HG02642 (cell line): ENCODE measurements at regions not wholly inside any gene's neighbourhood (a gene's known extent, or its start where the extent isn't known, plus 50 kb on each side); places are given as distances from the start of the nearest gene placed in this dataset.

Experiments
- ATAC-seq: cut with Tn5 transposase; IDR thresholded peaks from one replicate; pipeline ENCODE4 v1.9.1; 2021; ENCODE audit warnings: mild to moderate bottlenecking; ENCODE audit not compliant: unreplicated experiment, poor library complexity

GRCh38 chr12:24436667-24437066, 487.2 kb upstream of the SOX5 start:
- ATAC-seq = no peak

DNA sequence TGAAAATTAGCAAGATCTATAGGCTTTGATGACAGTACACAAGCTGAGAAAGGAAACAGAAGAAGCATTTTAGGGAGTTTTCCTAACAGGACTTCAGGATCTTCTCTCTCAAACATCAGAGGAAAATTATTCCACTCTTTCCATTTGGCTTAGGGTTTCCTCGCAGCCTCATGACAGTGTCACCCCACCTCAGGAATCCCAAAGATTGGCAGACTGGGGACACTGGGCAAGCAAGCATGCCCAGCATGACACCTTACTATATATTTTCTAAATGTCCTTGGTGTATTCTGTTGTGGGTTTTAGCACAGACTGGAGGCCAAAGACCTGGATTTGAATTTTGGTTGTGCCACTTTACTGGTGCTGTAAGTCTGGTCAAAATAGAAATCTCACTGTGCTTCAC, 482.4 kb upstream of the SOX5 start:
- no peak for ATAC-seq

DNA sequence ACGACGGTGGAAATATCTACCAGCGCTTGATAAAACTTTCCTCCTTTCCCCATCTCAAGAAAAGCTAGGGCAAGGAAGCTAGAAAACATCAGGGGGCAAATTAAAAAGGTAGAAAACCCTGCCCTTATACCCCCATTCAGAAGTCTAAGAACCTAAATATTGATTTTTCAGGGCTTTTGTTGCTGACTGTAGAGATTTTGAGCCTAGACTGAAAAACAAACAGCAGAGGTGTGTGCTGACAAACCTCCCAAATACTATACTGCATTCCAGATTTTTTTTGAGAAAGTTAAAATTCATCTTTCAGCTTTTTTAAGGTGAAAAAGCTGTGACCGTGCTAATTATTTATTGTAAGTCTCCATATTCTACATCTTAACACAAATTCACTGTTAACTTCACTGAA, 478.3 kb upstream of the SOX5 start:
- no peak for ATAC-seq

DNA sequence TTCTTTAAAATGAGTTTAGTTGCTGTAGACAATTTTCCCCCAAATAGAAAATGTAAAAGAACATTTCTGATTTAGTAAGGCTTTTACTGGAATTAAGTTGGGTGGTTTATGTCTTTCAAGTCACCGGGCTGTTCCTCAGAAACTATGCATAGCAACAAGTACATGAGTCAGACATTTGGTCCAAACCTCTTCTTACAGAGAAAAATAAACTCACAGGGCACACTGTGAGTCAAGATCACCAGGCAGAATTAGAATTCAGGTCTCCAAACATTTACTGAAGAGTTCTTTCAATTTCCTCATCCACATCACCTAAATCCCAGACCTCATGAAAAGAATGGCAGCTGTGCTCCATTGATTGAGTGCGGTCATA, 476.1 kb upstream of the SOX5 start:
- no peak for ATAC-seq

- ATAC-seq = no peak
These were observed 475.6 kb upstream of the SOX5 start for GRCh38 chr12:24424889-24425600.

DNA sequence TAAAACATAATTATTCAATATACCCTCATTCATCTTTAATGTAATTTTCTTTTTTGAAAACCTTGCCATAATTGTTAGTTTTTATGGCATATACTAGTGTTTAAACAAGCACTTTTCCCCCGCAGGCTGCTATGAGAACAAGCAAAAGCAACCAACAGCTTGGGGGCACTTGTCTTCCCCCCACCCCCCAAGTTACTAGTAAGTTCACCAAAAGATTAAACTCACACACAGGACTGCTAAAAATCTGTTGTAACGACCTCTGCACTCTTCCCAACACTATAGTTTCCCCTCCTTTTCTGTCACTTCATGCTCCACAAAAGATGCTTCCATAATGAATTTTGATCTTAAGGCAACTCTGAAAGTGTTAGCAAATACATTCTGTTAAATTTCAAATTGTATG, 474.9 kb upstream of the SOX5 start:
- ATAC-seq = no peak

DNA sequence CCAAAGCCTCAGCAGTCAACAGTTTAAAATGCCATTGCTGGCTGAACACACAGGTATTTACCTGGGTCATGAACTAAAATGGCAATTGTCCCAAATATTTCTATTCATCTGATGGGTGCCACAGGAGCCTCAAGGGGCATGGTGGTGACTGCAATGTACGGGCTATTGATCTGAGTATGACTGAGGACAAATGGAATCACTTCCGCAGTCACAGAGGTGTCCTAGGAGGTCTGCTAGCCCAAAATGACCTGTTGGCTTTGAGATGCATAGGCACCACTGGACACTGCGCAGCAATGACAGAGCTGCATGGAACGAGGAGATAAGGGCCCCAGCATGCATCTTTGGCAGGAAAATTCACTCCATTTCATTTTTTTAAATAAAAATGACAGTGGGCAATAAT, 474.1 kb upstream of the SOX5 start:
- ATAC-seq = no peak

GRCh38 chr12:24421759-24422158, 472.3 kb upstream of the SOX5 start:
- no peak for ATAC-seq

GRCh38 chr12:24418157-24418556, 468.7 kb upstream of the SOX5 start:
- no peak for ATAC-seq

GRCh38 chr12:24416423-24417109, 467.1 kb upstream of the SOX5 start:
- ATAC-seq = no peak

DNA sequence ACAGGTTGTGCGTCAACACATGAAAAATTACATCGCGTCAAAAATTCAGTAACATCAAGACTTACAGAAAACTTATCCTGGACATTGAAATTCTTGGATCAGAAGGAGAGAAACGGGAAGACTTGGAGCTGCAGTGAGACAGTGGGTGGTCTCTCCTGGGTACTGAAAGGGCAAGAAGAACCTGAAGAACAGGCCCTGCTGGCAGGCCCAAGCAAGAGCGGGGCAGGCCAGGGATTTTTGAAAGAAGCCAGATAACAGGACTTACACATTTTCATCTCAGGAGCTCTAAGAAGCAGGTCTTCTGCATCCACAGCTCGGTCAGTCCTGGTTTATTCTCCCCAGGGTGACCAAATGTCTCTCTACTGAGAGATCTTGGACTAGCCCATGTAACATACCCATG, 466.5 kb upstream of the SOX5 start:
- no peak for ATAC-seq

DNA sequence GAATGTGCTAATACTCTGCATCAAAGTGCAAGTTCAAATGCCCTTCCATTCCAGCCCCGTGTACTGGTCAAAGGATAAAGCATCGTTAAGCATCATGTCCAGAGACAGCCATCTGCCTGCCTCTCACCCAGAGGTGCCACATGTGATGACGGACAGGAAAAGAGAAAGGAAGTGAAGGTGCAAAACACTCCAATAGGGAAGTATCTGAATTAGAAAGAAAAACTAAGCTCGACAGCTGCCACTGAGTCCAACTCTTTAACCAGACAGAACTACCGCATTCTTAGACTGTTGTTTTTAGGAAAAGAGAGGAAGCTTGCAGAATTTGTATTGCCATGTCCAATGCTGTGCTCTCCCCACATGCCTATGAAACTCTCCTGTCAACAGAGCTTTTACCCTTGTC, 465.0 kb upstream of the SOX5 start:
- ATAC-seq = no peak

DNA sequence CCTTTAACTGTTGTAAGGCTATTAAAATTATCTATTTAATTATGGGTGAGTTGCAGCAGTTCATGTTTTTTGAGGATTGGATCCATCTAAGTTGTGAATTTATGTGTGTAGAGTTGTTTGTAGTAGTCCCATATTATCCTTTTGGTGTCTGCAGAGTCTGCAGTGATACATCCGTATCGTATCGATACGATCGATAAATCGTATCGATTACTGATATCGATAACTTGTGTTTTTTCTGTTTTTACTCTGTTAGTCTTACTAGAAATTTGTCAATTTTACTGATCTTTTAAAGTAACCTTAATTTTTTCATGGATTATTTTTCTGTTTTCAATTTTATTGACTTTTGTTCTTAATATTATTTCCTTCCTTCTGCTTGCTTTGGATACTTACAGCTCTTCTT, 462.5 kb upstream of the SOX5 start:
- ATAC-seq = no peak

- no peak for ATAC-seq
These were observed 460.4 kb upstream of the SOX5 start for GRCh38 chr12:24409868-24410267.

DNA sequence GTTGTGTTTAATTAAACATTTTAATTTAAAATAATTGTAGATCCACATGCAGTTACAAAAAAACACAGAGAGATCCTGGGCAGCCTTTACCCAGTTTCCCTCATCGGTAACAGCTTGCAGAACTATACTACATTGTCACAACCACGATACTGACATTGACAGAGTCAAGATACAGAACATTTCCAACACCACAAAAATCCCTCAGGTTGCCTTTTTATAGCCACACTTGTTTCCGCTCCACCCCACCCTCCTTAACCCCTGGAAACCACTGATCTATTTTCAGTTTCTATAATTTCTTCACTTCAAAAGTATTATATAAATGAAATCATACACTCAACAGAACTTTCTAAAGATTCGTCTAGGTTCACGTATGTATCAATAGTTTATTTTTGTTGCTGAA, 458.8 kb upstream of the SOX5 start:
- ATAC-seq = no peak

DNA sequence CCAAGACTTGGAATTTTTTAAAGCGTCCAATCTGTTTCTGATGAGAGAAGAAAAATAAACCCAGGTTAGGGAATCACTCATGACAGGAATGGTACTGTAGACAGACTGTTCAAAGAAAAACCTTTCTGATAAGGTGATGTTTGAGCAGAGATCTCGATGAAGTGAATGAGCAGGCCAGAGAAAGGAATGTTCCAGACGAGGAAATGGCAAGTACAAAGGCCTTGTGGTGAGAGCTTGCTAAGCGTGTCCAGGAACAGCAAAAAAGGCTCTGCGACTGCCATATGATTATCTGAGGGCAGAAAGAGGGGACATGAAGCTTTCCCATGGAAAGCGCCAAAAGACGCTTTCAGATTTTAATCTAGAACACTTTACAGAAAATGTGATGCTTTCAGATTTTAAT, 458.4 kb upstream of the SOX5 start:
- ATAC-seq = no peak

GRCh38 chr12:24404086-24404815, 454.8 kb upstream of the SOX5 start:
- ATAC-seq = no peak

GRCh38 chr12:24400533-24400932, 451.1 kb upstream of the SOX5 start:
- no peak for ATAC-seq

- ATAC-seq = peak; percentile 71
These were observed 449.1 kb upstream of the SOX5 start for GRCh38 chr12:24398605-24399004.

GRCh38 chr12:24396224-24396623, 446.8 kb upstream of the SOX5 start:
- ATAC-seq = no peak

- no peak for ATAC-seq
These were observed 444.8 kb upstream of the SOX5 start for GRCh38 chr12:24394246-24394645.

DNA sequence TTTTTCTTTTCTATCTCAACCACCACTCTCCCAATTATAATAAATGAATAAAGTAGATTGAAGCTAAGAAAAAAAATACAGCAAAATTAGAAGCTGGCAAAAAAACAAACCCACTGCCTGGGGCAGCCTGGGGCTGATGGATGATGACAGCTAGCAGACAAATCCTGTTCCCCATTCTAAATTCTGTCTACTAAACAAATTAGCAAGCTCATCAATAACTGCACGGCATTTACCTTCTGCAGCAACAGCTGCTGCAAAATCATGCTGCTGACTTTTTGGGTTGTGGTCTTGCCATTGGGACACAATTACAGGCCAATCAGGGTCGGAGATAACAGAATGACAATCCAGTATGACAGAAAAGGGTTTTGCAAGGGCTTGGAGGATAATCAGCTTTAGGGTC, 443.6 kb upstream of the SOX5 start:
- no peak for ATAC-seq
